HG03354 (cell line): ENCODE measurements at regions not wholly inside any gene's neighbourhood (a gene's known extent, or its start where the extent isn't known, plus 50 kb on each side); places are given as distances from the start of the nearest gene placed in this dataset.
"Not testable (repeated sequence)": the region's sequence is repeated elsewhere in the genome, so short reads cannot be mapped to it uniquely, and the experiment has no call there.

Experiments
- ATAC-seq: cut with Tn5 transposase; IDR thresholded peaks from one replicate; pipeline ENCODE4 v1.9.1; 2021; ENCODE audit warnings: mild to moderate bottlenecking; ENCODE audit not compliant: unreplicated experiment, poor library complexity, severe bottlenecking

DNA sequence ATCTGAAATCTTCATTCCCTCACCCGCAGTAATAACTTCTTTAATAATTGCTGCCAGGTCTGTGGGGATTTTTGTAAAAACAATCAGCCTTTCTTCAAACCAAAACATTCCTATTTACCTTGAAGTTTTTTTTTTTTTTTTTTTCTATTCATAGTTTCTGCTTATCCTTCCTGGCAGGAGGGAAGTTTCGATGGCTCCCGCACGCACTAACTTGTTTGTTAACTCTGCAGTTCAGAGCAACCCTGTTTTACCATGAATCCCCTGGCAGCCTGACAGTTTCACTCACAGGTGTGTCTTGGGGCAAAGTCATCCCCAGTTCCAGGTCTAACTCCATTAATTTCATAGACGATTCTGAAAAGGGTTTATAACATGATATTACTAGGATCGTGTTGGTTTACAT is 149.3 kb downstream of the KLF6 start:
- ATAC-seq: no peak

DNA sequence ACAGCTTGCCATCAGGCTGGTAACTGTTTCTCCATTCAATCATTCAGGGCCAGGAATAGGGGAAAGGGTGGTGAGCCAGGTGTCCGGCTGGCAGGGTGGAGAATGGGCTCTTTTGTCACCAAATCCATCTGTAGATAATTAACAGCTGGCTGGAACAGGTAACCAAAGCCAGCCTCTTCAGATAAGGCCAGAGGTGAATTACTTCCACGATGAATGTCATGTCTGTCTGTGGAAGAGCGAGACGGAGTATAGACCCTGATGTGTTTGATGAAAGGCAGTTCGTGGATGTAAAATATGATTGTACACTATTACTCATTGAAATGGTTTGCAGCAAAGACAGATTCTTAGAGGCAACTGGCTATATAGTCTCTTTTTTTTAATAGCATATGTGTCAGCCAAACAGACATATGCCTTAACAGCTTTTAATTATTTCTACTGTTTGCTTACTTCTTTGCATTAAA is 149.8 kb downstream of the KLF6 start:
- no peak for ATAC-seq

DNA sequence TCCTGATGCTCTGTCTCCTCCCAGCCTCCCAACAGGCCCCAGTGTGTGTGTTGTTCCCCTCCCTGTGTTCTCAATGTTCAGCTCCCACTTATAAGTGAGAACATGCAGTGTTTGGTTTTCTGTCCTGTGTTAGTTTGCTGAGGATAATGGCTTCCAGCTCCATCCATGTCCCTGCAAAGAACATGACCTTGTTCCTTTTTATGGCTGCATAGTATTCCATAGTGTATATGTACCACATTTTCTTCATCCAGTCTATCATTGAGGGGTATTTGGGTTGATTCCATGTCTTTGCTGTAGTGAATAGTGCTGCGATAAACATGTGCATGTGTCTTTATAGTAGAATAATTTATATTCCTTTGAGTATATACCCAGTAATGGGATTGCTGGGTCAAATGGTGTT is 150.4 kb downstream of the KLF6 start:
- ATAC-seq: not testable (repeated sequence)

DNA sequence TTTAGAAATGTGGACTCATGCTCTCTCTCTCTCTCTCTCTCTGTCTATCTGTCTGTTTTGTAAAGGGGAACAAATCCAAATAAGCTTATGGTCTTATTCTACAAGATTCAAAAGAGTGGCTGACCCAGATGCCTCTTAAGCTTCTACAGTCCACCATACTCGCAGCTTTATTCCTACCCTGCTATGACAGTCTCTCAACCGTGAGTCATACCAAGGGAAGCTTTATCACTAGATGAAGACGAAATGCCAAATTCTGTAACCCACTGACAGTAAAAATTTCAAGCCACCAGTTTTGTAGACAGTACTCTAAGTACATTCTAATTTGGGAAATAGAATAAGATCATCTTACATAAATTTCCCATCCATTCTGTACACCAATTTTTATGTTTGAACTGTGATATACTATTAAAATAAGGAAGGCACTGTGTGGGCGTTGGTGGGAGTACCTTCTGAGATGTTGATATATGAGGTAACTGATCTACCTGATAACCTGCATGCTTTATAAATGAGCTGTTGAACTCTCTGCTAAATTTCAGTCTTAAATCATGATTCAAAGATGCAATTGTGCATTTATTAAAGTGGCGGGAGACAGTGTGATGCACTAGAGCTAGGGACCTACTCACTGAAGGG is 153.2 kb downstream of the KLF6 start:
- ATAC-seq: no peak

DNA sequence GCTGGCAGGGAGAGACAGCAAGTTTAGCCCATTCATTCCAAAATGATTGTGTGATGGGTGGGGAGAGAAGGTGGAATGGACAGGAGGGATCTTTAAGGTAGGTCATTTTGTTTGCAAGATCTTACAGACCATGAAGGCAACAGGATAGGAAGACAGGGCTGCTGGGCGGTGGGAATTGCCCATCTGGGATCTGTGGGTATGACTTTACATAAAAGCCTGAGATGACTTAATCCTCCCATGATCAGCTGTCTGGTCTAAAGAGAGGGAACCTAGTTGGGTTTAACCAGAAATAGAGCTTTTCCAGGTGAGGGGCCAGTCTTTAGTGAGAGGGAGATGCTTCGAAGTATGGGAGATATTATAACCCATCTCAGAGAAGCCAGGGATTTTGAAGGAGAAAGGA is 153.7 kb downstream of the KLF6 start:
- no peak for ATAC-seq

DNA sequence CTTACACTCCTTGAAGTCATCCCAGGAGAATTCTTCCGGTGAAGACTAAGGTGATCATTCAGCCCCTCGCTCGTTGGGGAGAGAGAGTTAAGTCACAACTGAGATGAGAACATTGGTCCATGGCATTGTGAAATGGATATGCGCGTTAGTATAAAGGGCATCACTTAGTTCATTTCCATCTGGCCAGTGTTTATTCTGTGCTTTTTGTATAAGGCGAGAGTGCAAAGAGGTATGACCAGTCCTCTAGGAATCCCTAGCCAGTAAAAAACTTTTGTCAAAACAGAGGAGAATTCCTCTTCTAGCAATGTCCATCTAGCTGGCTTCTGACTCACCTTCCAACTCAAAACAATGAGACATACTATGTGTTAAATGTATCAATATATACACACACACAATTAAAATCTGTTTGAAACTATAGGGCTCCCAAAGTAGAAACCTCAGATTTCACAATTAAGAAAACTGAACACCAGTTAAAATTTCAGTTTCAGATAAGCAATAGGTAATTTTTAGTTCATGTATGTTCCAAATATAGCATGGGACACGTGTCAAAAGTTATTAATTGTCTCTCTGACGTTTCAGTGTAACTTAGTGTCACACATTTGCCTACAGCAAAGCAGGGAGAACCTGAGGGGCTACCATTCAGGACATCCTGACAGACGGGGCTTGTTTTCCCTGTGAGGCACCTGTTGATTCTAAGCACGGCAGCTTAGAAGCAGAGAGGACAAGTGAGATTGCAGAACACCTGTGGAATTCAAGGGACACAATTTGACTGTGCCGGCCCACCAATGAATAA is 158.9 kb downstream of the KLF6 start:
- ATAC-seq: peak; percentile 74

DNA sequence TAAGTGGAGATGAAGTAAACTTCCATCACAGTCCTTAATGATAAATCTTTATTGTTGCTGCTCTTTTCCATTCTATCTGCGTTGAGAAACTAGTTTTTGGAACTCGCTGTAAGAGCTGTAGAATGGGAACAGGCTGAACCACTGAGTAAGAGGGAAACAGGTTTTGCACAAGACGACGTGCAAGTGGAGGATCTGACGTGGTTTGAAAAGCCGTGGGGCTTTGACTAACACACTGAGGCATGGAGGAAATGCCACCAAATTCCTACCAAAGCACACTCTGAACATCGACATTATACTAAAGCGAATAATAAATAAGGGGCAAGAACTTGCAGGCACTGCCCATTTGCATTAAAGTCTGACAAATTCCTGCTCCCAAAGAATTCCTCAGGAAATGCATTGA is 160.6 kb downstream of the KLF6 start:
- no peak for ATAC-seq

DNA sequence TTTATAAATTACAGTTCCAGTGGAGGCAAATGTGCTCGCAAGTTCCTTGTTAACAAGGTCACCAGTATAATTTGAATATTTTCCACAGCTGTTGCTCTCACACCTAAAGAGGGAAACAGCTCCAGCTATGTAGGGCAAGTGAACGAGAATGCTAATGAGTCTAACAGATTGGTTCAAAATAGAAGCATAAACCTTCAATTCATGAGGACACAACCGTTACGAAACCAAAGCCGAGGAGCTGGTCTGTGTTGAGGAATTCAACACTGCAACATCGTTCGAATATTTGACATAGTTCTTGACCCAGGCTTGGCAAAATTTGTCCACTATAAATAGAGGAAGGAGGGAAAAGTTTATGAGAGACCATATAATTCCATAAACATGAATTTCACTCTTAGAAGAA is 161.3 kb downstream of the KLF6 start:
- ATAC-seq: peak; percentile 60

DNA sequence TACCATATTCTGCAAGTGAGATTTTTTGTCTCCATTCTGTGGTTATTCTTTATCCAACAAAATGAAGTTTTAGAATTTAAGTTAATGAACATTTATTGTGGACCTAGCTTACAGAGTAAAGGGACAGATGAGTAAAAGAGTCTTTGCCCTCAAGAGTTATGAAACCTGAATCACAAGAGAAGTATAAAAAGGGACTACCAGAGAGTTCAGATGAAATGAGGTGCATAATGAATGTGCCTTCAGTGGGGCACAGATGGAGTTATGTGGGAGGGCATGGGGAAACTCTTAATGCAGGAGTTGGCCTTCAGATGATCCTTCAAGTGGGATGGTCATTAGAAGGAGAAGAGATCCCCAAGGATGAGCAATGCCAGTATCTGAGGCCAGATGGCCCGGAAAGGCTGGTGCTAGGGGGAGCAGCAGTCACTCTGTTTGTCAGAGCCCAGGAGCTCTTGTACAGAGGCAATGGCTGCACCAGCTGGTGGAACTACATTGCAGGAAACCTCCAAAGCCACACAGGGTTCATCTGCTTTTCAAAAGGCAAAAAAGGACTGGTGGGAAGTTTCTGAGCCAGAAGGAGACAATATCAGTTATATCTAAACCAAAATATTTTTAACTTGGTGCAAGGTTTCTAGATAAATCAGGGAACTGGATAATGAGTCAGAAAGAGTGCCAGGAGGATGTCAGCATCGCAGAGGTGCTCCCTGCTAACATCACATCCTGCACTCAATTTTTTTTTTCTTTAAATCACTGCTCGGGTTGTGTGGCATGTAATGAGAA is 162.0 kb downstream of the KLF6 start:
- ATAC-seq: peak; percentile 51

DNA sequence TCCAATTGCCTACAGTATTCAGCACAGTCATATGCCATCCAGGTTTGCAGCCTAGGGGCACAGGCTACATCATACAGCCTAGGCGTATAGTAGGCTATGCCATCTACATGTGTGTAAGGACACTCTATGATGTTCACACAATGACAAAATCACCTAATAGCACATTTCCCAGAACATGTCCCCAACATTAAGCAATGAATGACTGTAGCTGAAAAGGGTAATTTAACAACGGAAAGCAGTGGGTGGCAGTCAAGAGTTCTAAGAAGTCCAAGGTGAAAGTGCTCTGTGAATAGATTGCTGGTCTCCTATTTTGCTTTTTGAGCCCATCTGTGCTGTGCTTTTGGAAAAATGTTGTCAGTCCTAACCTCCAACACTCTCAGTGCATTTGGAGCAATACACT is 162.6 kb downstream of the KLF6 start:
- no peak for ATAC-seq

DNA sequence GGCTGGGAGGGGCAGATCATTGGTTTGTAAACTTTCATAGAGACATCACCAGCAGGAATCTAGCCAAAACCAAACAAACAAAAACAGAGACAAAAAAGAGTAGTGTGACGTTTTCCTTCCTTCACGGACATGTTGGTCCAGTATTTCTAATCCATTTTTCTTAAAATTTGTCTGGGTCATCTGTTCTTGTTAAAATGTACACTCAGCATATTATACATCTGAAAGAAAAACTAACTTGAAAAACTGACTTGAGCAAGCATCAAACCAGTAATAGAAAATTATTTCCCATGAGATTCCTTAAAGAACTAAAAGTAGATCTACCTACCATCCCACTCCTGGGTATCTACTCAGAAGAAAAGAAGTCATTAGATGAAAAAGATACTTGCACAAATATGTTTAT is 164.2 kb downstream of the KLF6 start:
- ATAC-seq: no peak

DNA sequence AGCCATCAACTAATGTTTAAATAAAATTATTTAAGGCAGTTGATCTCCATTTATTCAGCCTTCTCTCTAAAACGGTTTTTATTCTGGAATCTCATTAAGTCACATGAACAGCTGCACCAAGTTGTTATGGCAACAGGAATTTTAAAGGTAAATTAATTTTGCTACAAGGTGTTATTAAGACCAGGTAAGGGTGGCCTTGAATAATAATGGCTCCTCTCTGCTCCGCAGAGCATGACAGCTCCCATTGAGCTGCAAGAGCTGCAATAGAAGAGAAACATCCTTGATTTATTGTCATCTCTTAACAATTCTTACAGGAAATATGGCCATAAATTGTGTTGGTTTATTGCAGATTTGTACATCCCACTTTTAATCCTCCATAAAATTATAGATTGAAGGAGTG is 165.8 kb downstream of the KLF6 start:
- no peak for ATAC-seq

DNA sequence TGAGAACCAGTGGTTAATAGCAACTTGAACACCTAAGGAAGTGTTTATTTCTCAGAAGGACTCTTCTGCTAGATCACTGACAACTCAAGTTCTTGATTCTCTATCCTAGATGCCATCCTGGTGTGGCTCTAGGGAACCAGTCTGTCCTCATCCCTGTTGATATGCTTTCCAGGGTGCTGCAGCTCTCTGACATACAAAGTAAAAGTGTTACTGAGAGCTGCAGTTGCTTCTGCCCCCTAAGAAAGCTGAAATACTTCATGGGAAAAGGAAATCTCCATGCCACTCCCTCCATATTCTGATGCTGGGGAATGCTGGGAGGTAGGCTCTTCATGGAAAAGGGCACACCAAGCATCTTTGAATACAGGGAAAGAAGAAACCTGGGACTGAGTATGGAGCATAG is 168.1 kb downstream of the KLF6 start:
- no peak for ATAC-seq

DNA sequence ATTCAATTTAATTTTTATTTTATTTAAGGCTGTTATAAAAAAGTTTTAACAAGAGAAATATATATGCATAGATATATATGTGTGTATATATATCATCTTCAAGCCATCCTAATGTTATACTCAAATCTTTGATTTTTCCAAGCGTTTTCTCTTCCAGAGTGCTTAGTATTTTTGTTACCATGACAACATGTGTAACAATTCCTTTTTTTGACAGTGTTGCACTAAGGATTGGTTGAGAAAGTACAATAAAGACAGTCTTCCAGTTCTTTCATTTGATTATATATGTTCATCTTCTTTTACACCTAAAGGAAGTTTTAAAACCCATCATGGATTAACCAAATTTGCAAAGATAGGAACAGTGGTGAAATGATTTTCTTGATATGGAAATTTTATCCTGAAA is 171.7 kb downstream of the KLF6 start:
- ATAC-seq: no peak

DNA sequence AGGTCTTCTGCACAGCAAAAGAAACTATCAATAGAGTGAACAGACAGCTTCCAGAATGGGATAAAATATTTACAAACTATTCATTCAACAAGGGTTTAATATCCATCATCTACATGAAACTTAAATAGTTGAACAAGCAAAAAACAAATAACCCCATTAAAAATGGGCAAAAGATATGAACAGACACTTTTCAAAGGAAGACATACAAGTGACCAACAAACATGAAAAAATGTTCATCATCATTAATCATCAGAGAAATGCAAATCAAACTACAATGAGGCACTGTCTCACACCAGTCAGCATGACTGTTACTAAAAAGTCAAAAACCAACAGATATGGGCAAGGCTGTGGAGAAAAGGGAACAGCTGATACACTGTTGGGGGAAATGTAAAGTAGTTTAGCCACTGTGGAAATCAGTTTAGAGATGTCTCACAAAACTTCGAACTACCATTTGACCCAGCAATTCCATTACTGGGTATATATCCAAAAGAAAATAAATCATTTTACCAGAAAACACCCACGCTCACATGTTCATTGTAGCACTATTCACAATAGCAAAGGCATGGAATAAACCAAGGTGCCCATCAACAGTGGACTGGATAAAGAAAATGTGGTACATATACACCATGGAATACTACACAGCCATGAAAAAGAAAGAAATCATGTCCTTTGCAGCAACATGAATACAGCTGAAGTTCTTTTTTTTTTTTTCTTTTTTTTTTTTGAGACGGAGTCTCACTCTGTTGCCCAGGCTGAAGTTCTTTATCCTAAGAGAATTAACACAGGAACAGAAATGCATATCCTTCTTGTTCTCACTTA is 172.6 kb downstream of the KLF6 start:
- ATAC-seq: no peak

DNA sequence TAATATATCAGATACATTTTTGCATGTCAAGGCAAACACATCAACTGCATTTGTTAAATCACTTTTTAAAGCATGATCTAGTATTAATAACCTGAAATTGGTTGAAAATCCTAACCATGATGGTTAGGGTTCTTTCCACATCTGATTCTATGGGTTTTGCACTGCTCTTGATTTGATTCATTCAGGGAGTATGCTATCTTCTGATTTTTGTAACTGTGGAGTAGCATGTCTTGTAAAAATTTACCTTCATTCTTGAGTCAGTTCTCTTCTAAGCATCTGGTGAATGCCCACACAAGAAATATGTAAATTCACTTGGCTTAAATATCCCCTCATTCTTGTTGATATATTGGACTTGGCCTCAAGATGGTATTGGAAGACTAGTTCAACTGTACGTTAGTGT is 178.7 kb downstream of the KLF6 start:
- ATAC-seq: no peak

DNA sequence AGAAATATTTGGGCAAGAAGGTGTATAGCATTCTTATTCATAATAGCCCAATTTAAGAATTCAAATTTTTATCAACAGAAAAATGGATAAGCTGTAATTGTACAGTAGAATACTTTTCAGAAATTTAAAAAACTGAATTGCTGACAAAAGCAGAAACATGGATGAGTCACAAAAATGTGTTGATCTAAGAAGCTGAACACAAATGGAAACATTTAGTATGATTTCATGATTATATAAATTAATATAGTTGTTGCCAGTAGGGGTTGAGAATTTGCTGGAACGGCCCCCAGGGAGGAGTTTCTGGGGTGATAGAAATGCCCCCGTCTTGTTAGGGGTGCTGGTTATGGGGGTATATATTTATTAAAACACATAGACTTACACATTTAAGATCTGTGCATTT is 179.1 kb downstream of the KLF6 start:
- no peak for ATAC-seq

DNA sequence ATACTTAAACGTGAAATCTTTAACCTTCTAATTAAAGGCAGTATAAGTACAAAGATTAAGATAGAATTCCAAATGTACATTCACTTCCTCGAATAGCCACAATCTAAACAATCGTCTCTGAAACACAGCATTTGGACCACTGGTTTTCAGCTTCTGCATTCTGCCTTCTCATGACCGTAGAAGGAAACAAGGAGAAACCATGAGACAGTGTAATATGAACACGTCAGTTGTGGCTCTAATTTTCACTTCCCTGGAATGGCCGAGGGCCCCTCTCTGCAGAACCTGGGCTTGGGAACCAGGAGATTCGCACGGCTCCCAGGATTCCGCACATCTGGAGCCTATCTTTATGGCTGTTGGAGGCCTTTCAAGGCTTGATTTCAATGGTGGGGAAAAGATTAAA is 189.3 kb downstream of the KLF6 start:
- no peak for ATAC-seq

DNA sequence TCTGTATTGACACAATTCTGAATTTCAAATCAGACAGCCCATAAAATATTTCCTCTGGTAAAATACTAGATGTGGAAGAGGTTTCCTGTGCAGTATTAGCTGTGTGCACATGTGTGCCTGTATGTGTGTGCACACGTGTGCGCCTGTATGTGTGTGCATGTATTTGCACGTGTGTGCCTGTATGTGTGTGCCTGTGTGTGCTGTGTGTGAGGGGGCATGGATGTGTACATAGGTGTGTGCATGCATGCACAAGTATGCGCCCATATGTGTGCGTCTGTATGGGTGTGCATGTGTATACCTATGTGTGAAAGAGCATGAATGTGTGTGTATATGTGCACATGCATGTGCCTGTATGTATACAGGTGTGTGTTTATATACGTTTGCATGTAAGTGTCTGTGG is 191.4 kb downstream of the KLF6 start:
- no peak for ATAC-seq

DNA sequence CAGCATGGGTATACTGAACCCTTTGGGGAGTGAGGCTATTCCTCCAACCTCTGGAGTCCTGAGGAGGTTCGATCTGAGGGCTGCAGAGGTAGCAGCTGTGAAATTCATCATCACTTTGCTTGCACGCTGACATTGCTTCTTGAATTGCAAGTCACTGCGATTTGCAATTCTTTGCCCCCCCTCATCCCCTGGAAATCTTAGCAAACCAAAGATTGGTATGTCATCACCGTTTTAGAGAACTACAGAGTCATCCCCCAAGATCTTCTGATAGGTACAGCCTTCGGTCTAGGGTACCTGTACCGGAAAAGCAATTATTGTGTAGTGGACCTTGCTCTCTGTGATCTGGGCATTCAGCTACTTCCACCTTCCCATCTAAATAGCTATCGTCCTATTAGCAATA is 192.6 kb downstream of the KLF6 start:
- ATAC-seq: no peak
